OCI-LY7 (cell line): ENCODE measurements at regions not wholly inside any gene's neighbourhood (a gene's known extent, or its start where the extent isn't known, plus 50 kb on each side); places are given as distances from the start of the nearest gene placed in this dataset.

ENCODE experiments used
- CTCF ChIP-seq: fragments of 200-600 bp; sonication (generic); conservative IDR thresholded peaks from 2 replicates; pipeline ENCODE4 v1.5.1; 2014; ENCODE audit warnings: mild to moderate bottlenecking, antibody characterized with exemption, low read length, moderate library complexity, mixed read lengths
- EZH2phosphoT487 ChIP-seq: fragments of 200-600 bp; sonication (generic); IDR thresholded peaks from 2 replicates; pipeline ENCODE4 v1.6.1; 2018; ENCODE audit warnings: low read depth, borderline replicate concordance, mild to moderate bottlenecking, mixed run types, antibody characterized with exemption, low read length, moderate library complexity, mixed read lengths

GRCh38 chr17:34095106-34095505, 160.0 kb upstream of the CCL2 start:
- TF ChIP-seq CTCF (no peak), EZH2phosphoT487 (no peak)
